ENCODE measurements at regions not wholly inside any gene's neighbourhood (a gene's known extent, or its start where the extent isn't known, plus 50 kb on each side); places are given as distances from the start of the nearest gene placed in this dataset.

DNA sequence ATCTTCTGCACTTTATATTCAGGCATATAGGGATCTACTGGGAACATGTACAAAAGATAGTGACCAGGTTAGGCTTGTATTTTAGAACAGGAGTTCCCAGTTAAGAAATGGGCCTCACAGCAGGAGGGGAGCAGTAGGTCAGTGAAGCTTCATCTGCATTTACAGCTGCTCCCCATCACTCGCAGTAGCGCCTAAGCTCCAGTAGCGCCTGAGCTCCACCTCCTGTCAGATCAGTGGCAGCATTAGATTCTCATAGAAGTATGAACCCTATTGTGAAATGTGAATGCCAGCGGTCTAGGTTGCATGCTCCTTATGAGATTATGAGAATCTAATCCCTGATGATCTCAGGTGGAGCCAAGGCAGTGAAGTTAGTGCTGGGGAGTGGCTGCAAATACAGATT is 224.4 kb upstream of the CYRIA start:
- Mint-ChIP-seq H3K4me1 (peaks cover 7 to 8% of the 10 kb centered on the region in 2 experiments; a peak in 2 of 4 replicates), H3K9me3 (no peaks in the 10 kb centered on the region), H3K4me3 (no peak overlapping the region), H3K36me3 (ENCODE audit: insufficient read depth in 1 of 3, low read depth in 3 of 3) (no peaks in the 10 kb centered on the region), H3K27me3 (ENCODE audit: low read depth) (no peaks in the 10 kb centered on the region), H3K27ac (no peak overlapping the region)
- no peak overlapping the region for H3T11ph ChIP-seq (ENCODE audit: low read length)
- H4K5ac ChIP-seq (ENCODE audit: insufficient read length, low read depth, low read length) = no peak overlapping the region
- no peaks in the 10 kb centered on the region for H3K9me3 ChIP-seq (ENCODE audit: control insufficient read depth, low read depth, low read length)
- no peaks in the 10 kb centered on the region for H3K79me1 ChIP-seq (ENCODE audit: insufficient read depth, low read depth, low read length, poor library complexity, severe bottlenecking)
- no peak overlapping the region for H3K18ac ChIP-seq (ENCODE audit: insufficient read length, low read depth, low read length)
- H4K20me1 ChIP-seq (ENCODE audit: control insufficient read depth, insufficient read depth, insufficient read length) = no peaks in the 10 kb centered on the region
- H4K91ac ChIP-seq (ENCODE audit: insufficient read length, low read depth, low read length) = no peak overlapping the region
- H2BK12ac ChIP-seq (ENCODE audit: insufficient read length, low read depth, low read length) = no peak overlapping the region
- H3K23me2 ChIP-seq (ENCODE audit: insufficient read length, low read depth, low read length, poor library complexity, severe bottlenecking) = no peaks in the 10 kb centered on the region
- no peak overlapping the region for H4K8ac ChIP-seq (replicated peaks; ENCODE audit: insufficient read length, low read depth, low read length)
- H2BK20ac ChIP-seq (ENCODE audit: low read depth, low read length, poor library complexity, severe bottlenecking) = no peak overlapping the region
- H3K79me2 ChIP-seq (ENCODE audit: insufficient read depth, low read length) = no peaks in the 10 kb centered on the region
- H3K9ac ChIP-seq (ENCODE audit: extremely low read depth, insufficient read length, low read length) = no peak overlapping the region
- DNase-seq = peak; percentile 59
- H3K27ac ChIP-seq (ENCODE audit: insufficient read length, low read depth, low read length) = no peak overlapping the region
- H3K14ac ChIP-seq (ENCODE audit: insufficient read depth, low read length) = no peak overlapping the region
- TF ChIP-seq, protein P1, sequence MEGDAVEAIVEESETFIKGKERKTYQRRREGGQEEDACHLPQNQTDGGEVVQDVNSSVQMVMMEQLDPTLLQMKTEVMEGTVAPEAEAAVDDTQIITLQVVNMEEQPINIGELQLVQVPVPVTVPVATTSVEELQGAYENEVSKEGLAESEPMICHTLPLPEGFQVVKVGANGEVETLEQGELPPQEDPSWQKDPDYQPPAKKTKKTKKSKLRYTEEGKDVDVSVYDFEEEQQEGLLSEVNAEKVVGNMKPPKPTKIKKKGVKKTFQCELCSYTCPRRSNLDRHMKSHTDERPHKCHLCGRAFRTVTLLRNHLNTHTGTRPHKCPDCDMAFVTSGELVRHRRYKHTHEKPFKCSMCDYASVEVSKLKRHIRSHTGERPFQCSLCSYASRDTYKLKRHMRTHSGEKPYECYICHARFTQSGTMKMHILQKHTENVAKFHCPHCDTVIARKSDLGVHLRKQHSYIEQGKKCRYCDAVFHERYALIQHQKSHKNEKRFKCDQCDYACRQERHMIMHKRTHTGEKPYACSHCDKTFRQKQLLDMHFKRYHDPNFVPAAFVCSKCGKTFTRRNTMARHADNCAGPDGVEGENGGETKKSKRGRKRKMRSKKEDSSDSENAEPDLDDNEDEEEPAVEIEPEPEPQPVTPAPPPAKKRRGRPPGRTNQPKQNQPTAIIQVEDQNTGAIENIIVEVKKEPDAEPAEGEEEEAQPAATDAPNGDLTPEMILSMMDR (conservative IDR thresholded peaks at IDR 0.05) = peak; percentile 45; the same call in 2 of the 3 replicates
- no peaks in the 10 kb centered on the region for H3K27me3 ChIP-seq (ENCODE audit: insufficient read depth, low read length)
- no peak overlapping the region for H2AFZ ChIP-seq (ENCODE audit: low read length)
- H3K56ac ChIP-seq (ENCODE audit: insufficient read length, low read depth, low read length) = no peak overlapping the region
- H3K23ac ChIP-seq (ENCODE audit: insufficient read length, low read depth, low read length) = no peak overlapping the region
- no peaks in the 10 kb centered on the region for H3K4me1 ChIP-seq (ENCODE audit: insufficient read depth, low read length)
- no peak overlapping the region for H2AK5ac ChIP-seq (ENCODE audit: insufficient read length, low read length)
- no peak overlapping the region for H2BK15ac ChIP-seq (ENCODE audit: low read depth, low read length)
- no peak overlapping the region for H3K4ac ChIP-seq (ENCODE audit: low read depth, low read length)
- H2BK120ac ChIP-seq (ENCODE audit: low read depth, low read length, poor library complexity, severe bottlenecking) = no peak overlapping the region
- no CpG with 5 or more reads among the region's 4 CpGs for WGBS (ENCODE audit: extremely low coverage, insufficient read length, low lambda C conversion rate)
- H2BK5ac ChIP-seq (ENCODE audit: insufficient read length, low read length) = no peak overlapping the region
- no peak overlapping the region for H3K4me2 ChIP-seq (ENCODE audit: insufficient read depth, insufficient read length, low read length)

Data from H9 (cell line).